GM19240 (cell line): ENCODE measurements at regions not wholly inside any gene's neighbourhood (a gene's known extent, or its start where the extent isn't known, plus 50 kb on each side); places are given as distances from the start of the nearest gene placed in this dataset.

Experiments
- DNase-seq: peaks from one replicate; pipeline ENCODE4 v3.0.0; 2011; ENCODE audit warnings: low spot score; ENCODE audit not compliant: insufficient read length

GRCh38 chr12:25824734-25825133, 133.7 kb upstream of the RASSF8 start:
- no peak for DNase-seq

GRCh38 chr12:25825446-25825845, 133.0 kb upstream of the RASSF8 start:
- DNase-seq: no peak

DNA sequence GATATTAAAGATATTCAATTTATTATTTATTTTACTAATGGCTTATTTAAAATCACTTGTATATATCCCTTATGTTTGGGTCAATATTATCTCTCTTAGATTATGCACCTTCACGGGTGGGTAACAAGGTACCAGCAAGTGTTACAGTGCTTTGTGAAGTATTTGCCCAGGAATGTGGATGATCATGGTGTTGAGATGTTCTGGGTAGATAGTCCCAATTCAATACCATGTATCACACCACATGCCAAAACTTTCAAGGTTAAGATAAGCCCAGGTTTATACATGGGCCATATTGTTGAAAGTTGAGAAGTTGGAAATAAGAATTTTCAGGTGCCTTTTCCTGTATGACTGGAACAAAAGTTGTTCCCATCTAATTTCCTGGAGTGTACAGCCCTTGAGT, 131.3 kb upstream of the RASSF8 start:
- DNase-seq: no peak

- no peak for DNase-seq
These were observed 130.7 kb upstream of the RASSF8 start for GRCh38 chr12:25827747-25828146.

- no peak for DNase-seq
These were observed 130.3 kb upstream of the RASSF8 start for GRCh38 chr12:25828188-25828587.

- DNase-seq: no peak
These were observed 129.3 kb upstream of the RASSF8 start for GRCh38 chr12:25829192-25829591.

DNA sequence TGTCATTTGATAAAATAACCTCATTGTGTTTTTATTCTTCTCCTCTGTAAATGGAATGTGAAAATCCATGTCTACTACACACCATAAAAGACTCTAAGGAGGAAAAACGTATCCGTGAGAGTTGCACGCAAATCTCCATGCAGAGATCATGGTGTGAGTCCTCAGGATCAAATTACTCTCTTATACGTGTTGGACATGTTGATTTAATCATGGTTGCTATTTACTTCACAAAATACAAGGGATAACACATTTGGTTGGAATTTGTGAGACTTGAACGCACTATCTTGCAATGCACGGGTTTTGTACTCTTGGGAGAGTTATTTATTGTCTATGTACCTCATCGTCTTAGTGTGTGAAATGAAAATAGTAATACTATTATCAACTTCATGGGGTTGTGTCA, 128.0 kb upstream of the RASSF8 start:
- DNase-seq: no peak

GRCh38 chr12:25833657-25834056, 124.8 kb upstream of the RASSF8 start:
- no peak for DNase-seq

DNA sequence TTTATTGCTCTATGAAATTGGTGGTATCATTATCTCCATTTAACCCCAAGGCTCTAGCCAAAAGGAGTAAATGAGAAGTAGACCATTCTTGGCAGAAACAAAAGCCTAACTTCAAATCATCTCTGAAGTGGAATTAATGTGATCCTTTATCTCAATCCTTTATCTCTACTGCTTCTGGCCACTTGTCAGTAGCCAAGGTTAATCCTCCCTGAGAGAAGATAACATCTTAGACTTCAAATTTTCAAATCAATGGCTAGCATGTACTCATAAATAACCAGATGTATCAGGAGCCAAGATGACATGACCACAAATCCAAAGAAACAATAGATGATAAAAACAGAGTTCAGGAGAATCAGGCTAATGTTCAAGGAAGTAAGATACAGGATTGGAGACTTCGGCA, 123.1 kb upstream of the RASSF8 start:
- DNase-seq: no peak

DNA sequence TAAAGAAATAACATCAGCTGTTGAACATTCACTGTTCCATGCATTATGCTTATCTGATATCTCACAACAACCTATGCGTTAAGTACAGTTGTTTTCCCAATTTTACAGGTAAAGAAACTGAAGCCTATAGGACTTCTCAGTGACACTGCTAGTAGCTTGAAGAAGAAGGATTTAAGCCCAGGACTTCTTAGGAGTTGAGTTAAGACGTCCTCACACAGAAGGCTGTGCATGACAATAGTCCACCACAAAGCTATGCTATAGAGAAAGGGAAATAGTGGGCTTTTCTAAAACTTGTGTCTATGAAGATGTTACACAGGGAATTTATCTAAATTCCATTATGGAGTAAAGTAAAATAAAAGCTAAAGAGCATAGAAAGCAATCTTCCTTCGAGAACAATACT, 120.5 kb upstream of the RASSF8 start:
- no peak for DNase-seq

DNA sequence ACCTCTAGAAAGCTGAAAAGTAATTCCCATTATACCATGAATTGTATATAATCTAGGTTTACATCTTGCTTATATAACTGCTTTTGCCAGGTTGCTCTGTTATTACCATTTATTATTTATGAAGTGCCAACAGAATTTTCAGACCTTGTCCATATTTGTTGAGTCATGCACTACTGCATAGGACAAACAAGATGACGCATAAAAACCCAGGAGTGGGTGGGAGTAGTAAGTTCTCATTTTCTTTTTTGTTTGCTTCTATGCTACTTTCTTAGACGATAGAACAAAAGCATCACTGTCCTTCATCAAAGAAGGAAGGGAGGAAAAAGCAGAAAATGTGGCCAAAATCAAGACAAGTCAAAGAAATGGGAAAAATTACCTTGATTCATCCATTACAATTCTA, 119.0 kb upstream of the RASSF8 start:
- no peak for DNase-seq

GRCh38 chr12:25840678-25841465, 117.6 kb upstream of the RASSF8 start:
- DNase-seq: no peak

DNA sequence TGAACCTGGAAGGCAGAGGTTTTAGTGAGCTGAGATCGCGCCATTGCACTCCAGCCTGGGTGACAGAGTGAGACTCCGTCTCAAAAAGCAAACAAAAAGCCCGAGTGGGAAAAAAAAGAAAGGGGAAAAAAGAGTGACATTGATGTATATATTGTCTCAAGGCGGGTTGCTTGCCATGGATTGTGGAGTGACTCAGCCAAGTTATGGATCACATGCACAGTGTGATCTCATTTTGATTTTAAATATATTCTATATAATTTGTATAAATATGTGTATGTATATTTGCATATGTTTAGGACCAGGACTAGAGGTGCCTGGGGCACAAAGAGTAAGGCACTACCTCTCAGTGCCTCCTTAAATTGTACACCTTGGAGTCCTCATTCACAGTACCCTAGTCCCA, 116.2 kb upstream of the RASSF8 start:
- no peak for DNase-seq

DNA sequence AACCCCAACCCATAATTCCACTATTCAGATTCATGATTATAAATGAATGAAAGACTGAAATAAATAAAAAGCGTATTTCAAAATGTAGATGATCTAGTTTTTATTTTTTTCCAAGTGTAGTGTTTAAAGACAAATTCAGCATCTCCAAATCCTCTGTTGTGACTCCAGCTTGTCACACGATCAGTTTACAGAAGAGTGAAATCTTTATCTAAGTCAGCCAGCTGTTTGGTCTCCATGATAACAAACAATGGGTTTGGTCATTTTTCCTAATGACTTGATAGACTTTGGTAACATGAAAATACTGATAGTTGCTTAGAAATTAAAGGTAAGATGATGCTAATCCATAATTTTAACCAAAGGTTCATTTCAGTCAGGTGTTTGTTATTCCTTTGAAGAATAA, 114.5 kb upstream of the RASSF8 start:
- DNase-seq: no peak

DNA sequence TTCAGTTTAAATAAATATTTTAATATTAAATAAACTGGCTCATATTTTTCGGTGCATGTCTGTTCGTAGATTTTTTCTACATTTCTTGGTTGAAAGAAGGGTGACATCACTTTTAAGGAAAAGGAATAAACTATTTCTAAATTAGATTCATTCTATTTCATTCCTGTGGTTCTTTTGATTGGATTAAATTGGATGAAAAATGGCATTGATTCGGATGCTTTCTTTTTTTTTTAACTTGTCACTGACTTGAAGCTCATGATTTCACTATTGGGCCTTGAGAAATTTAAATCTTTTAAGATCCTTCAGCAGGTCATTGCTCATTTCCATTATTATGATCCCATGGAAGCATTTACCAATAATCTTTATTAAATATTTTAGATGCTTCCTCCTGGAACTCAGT, 113.1 kb upstream of the RASSF8 start:
- DNase-seq: no peak

DNA sequence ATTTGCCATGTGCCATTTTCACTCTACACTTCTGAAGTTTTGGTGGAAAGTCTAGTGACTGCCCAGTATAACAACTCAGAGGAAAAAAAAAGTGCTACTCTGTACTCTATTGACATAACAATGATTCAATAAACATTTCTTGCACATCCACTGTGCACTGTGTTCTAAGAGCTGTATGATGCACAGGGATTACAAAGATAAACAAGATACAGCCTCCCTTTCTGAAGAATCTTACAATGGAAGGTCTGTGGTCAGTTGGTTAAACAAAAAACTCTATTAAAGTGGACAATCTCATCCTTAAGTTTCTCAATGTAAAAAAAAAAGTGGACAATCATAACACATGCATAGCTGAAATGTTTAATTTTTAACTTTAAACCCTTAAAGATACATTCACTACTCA, 105.7 kb upstream of the RASSF8 start:
- DNase-seq: no peak

GRCh38 chr12:25853316-25854095, 105.0 kb upstream of the RASSF8 start:
- no peak for DNase-seq

- DNase-seq: no peak
These were observed 103.5 kb upstream of the RASSF8 start for GRCh38 chr12:25854991-25855390.

DNA sequence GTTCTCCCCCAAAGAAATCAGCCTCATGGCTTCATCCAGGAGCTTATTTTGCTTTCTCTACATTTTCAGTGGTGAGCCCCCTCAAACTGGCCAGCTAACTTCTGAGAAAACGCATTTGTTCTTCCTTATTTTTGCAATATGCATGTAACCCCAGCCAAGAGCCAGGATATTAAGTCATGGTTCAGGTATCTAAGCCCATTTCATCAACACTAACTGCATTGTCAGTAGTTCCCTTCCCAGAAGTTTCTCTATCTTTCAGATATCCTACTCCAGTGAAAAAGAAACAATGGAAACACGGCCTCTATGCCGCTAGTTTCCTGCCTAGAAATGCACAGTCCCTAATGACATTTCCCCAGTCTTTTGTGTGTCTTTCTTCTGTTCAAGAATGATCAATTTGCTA, 102.8 kb upstream of the RASSF8 start:
- no peak for DNase-seq

DNA sequence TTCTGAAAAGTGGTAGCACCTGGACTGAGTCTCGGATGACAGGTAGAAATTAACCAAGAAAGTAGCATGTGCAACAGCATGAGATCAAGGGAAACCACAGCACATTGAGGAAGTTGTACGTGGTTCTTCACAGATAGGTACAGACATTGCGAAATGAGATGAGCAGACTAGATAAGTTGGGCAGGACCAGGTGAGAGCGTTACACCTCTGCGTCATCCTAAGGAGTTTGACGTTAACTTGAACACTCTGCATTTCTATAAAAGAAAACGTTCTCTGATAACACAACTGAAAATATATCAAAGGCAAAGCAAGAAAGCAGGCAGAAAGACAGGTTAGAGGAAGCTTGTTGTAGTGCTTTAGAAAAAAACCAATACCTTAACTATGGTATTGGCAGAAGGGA, 98.5 kb upstream of the RASSF8 start:
- DNase-seq: no peak

DNA sequence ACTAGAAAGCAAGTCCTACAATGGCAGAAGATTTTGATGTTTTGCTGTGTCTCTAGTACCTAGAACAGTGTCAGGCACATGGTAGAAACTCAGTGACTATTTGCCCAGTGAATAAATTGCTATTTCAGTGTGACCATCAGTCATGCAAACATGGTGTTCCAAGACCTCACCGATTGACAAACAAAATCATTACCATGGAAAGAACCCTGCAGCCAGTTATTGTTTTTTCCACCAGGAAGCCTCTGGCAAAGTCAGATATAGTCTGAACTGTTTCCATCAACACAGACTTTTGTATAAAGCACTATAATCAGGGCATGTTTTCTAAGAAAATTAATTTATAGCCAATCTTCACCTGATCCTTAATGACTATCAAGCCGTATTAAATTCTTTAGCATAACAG, 97.3 kb upstream of the RASSF8 start:
- no peak for DNase-seq

DNA sequence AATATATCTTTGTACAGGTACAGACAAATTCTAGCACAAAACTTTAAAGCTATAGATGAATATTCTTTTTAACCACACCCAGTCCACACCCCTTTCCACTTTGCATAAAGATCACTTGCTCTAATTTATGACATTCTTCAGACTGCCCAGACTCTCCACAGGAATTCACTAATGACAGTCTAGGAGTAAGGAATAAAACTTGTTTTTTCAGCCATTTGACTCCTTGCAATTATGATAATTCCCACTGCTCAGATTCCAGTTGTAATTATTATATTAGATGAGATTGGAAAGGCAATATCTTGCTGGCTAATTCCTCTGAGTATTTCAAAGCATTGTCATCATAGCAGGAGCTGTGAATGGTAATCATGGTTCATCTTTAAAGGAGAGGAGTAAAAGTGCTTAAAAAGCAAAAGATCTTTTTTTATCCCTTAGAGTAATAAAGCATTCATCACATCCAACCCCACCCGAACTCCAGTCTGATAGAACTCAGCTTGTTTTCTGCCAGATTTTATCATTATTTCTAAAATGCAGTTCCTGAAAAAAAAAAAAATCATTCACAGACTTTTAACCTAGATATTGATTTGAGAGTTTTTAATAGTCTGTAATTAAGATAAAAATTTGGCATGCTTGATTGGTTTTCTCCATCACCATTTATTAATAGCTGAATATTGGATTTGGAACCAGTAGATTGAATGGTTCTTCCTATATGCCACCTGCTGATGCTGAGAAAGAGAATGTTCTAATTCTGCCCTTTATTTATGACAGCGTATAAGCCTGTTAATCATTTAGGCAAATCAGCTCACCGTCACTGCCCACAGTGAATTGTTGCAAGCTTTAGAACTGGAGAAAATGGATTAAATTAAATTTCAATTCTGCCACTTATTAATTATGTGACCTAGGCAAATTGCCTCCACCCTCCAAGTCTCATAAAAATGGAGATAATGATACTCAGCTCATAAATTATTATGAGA, 93.9 kb upstream of the RASSF8 start:
- no peak for DNase-seq
